Bone marrow (tissue), 2 donors: ENCODE measurements at regions not wholly inside any gene's neighbourhood (a gene's known extent, or its start where the extent isn't known, plus 50 kb on each side); places are given as distances from the start of the nearest gene placed in this dataset.
"Not testable (repeated sequence)": the region's sequence is repeated elsewhere in the genome, so short reads cannot be mapped to it uniquely, and the experiment has no call there.

Experiments
- DNase-seq, 2 donors: peaks; one replicate each; lab custom pipeline; 2025; lab: John Stamatoyannopoulos, UW

DNA sequence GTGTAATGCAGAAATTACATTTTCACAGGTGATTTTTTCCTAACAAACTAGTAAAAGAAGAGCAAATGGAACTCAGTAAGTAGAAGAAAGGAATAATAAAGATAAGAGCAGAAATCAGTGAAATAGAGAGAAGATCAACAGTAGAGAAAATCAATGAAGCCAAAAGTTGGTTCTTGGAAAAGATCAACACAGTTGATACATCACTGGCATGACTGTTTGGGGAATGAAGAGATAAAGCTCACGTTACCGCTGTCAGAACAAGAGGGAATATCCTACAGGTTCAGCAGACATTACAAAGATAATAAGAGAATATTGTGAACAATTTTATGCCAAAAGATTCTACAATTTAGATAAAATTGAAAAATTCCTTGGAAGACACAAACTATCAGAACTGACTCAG lies 146.4 kb downstream of the ACTR3B start:
- DNase-seq = no peak

DNA sequence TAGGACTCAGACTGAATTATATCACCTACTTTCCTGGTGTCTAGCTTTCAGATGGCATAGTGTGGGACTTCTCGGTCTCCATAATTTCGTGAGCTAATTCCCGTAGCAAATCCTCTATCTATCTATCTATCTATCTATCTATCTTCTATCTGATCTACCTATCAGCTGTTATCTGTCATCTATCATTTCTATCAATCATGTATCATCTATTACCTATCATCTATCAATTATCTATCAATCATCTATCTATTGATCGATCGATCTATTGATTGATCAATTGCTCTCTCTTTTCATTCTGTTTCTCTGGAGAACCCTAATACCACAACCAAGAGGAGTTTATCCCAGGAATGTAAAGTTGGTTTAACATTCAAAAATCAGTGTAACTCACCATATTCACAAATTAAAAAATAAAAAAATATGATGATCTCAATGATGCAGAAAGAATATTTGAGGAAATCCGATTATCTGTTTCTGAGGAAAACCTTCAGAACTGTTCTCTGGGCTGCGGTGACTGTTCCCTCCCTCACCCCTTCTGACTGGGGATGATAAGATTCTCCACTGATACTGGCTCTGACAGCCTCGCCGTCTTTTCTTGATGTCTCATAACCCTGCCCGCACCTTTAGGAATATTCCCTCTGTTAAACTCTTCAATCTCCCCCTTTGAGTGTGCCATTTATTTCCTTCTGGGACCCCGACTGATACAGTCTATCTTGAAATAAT lies 147.7 kb downstream of the ACTR3B start:
- DNase-seq = no peak

DNA sequence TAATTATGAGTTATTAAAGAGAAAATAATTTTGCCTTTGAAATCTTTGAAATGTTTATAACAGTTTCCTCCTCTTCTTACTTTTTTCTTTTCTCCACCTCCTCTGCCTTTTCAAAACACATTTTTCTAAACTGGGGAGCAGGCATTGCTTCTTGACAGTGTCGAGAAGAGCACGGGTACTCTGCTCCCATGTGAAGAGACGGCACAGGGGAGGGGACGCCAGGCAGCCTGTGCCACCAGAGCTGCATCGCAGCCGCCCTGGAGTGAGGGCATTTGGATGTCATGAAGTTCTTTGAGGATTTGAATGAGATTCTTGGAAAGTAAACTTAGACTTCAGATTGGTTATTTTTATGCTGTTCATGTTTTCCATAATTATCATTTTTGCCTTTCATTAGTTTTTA lies 149.7 kb downstream of the ACTR3B start:
- DNase-seq = no peak

DNA sequence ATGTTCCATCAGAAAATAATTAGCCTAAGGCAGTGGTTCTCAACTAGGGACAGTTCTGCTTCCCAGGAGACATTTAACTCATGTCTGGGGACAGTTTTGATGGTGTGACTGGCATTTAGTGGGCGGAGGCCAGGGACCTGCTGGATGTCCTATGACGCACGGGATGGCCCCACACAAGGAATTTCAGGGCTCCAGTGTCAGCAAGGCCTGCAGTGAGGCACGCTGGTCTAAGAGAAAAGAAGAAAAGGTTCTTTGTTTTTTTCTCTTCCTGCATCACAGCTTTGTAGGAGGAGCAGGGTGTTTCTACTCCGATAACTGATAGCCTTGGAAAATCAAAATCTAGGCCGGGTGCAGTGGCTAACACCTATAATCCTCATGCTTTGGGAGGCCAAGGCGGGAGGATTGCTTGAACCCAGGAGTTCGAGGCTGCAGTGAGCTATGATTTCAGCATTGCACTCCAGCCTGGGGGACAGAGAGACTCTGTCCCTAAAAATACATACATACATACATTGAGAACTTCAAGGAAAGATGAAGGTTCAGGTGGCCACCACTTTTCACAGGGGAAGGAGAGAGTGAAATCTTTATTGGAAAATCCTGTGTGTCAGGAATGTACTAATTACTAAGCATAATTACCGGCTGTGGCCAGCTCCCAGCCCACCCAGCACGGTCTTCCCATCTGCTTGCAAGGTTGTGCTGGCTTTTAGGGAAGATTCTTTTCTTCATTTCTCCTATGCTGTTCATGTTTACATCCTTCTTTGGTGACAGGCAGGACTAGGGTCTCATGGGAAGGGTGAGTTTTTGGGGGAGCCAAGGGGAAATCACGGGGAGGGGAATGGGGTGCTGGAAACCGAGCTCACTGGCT lies 150.4 kb downstream of the ACTR3B start:
- no peak for DNase-seq

DNA sequence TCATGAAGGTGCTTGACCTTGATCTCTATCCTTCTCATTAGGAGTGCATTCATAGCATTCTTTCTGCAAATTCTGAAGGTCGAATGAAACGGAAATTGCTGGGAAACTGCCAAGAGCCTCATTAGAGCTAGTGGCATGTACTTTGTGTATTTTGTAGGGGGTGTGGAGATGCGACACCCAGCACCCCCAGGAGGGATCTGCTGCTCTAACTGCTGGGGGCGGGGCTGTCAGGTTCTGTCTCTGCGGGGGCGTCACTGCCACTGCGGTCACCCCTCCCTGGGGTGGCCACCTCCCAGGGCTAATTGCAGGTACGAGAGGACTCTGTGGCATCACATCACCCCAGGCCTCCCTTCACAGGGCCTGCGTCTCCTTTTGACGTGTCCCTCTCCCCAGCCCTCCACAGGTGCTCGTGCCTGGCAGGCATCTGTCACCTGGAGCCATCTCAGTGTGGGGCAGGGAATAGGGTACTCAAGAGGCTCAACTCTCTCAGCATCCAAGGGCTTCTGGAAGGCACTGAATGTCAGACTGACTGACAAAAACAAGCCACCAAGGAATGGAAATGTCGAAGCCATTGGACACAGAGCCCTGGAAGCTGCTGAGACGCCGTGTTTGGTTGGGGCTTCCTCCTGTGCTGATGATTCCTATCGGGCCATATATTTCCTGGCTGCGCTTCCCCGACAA lies 151.1 kb downstream of the ACTR3B start:
- no peak for DNase-seq

DNA sequence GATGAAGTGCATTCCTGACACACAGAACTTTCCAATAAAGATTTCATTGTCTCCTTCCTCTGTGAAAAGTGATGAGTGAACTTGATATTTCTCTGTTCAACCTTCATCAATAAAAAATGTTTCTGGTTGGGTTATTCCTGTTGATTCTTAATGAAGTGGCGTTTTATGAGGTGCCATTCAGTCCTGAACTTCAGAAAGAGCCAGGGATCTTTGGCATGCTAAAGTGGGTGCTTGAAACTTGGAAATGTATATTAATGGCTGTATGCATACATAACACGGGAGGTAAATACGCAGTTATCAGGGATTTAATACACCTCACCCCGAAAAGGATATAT lies 151.6 kb downstream of the ACTR3B start:
- no peak for DNase-seq

DNA sequence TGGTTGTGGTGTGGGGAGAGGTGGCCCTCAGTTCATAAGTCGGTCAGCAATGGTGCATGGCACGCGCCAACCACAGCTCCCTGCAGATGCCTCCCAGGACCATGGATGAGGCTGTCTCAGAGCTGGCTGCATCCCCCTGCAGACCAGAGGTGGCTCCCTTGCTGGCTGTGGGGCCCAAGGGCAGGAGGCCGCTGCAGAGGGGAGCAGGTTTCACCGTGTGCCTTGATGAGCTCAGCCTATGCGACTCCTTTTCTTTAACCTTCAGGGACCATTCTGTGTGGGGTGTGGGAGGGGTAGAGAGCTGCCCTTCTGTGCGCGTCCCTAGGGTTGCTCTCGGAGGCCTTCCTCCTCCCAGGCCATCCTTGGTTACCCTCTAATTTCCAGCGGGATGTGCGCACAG lies 152.4 kb downstream of the ACTR3B start:
- DNase-seq = no peak

DNA sequence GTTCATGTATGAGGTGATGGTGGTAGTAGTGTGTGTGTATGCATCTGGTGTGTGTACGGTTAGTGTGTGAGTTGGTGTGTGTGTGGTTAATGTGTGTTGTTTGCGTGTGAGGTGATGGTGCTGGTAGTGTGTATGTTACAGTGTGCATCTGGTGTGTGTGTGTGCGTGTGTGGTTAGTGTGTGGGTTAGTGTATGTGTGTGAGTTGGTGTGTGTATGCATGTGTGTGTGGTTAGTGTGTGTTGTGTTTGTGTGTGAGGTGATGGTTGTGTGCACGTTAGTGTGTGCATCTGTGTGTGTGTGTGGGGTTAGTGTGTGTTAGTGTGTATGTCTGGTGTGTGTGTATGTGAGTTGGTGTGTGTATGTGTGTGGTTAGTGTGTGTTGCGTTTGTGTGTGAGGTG lies 153.0 kb downstream of the ACTR3B start:
- DNase-seq = no peak

DNA sequence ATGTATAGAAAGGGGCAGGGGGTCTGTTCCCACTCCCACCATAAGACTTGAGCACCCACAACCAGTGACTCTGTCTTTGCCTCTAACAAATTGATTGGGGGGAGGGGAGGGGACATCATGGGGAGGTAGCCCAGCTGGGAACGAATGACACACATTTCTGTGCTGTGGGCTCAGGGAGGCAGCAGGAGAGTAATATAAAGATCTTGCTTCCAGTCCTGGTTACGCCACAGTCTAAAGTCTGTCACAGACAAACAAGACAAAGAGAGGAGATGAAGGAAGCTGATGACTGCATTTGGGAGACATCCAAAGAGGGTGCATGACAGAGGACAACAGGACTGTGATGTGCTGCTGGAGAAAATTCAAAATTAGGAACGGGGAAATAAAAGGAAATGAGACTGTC lies 153.9 kb downstream of the ACTR3B start:
- no peak for DNase-seq

DNA sequence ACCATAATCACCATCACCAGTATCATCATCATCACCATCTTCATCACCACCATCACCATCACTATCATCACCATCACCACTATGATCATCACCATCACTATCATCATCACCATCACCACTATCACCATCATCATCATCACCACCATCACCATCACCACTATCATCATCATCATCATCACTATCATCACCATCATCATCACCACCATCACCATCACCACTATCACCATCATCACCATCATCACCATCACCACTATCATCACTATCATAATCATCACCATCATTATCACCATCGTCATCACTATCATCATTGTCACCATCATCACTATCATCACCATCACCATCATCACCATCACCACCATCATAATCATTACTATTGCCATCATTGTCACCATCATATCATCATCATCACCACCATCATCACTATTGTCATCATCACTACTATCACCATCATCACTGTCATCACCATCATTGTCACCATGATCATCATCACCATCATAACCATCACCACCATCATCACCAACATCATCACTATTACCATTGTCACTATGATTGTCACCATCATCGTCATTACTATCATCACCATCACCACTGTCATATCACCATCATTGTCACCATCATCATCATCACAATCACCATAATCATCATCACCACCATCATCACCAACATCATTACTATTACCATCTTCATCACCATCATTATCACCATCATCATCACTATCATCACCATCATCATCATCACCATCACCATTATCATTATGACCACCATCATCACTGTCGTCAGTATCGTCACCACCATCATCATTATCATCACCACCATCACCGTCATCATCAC lies 154.7 kb downstream of the ACTR3B start:
- DNase-seq = no peak

DNA sequence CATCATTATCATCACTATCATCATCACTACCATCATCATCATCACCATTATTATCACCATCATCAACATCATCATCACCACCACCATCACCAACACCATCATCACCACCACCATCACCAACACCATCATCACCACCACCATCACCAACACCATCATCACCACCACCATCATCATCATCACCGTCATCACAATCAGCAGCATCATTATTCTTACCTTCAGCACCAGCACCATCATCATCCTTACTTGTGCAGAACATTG lies 155.2 kb downstream of the ACTR3B start:
- not testable (repeated sequence) for DNase-seq

DNA sequence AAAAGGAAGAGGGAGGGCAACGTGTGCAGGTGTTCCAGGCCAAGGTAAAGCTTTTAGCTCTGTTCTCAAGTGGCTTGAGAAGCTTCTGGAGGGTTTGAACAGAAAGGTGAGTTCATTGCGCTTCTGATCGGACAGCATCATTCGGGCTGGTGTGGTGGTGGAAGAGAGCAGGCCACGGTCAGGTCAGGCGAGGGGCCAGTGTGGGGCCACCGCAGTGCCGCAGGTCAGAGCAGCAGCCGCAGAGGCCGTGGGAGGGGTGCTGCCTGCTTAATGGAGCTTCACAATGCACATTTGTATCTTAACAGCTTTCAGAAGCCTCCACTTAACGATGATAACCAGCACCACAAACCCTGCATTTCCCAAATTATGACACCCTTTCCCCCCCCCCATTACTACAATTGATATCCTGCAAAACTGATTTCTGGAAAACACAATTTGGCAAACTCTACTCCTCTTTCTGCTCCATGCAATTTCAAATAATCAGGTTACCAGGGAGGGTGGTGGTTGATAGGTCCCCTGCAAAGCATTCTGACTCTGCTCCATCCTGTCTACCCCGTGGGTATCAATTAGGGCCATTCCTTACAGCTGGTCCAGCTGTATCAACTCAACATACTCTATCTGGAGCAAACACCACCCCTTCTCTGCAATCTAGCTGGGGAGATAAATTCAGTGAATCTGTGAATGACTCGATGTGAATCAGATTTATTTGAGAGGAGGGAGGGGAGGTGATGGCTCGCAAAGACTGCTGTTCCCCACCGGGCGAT lies 162.9 kb downstream of the ACTR3B start:
- DNase-seq = no peak

DNA sequence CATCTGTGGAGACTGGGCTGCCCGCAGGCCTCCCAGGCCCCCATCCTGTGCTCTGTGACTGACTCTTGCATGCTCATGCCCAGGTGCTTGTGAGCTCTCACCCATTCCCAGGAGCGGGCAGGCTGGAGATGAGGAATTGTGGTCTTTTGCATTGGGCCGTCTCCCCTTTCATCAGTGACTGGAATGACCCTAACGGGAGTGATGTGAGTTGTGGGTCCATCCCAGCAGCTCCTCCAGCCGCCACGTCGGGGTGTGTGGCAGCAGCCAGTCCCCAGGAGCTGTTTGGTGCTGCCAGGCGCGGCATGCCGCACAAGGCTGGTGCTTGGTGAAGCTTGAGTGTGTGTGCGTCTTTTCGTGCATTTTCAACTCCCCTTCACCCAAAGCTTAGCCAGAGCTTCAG lies 164.2 kb downstream of the ACTR3B start:
- no peak for DNase-seq

DNA sequence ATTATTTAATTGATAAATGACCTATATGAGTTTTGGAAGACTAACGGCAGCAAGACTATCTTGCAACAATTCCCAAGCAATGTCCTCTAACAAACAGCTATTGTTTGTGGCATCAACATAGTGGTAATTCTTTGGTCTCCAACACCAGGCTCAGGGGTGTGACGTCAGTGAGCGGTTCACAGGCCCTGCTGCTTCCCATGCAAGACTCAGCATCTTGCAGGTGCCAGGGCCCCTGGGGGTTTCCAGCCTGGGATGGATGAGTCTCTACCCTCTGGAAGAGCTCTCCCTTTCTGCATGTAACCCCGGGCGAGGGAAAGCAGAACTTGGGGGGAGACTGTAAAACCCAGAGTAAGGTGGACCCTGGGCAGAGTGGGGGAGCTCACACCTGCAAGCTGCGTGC lies 164.7 kb downstream of the ACTR3B start:
- no peak for DNase-seq

DNA sequence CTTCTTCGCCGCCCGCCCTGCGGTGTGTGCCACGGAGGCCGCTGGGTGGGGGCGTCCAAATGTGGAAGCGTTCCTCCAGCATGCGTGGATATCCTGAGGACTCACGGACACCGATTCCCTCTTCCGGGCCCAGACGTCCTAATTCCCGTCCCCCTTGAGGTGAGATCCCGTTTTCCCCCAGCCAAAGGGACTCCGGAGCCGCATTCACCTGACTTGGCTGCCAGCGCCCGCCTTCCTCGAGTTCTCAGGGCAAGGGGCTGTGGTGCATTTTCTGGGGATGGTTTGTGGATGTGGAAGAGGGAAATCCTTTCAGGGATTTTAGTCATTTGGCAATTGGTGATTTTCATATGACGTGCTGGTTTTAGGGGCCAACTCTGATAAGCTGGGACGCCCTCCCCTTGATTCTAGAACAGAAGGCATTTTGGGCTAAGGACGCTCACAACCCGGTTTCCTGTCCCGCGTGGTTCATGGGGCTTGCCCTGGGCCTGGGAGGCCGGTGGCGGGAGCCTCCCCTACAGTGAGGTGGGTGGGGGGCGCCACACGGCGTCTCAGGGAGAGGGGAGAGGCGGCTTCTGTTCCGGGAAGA lies 165.4 kb downstream of the ACTR3B start:
- DNase-seq = no peak

DNA sequence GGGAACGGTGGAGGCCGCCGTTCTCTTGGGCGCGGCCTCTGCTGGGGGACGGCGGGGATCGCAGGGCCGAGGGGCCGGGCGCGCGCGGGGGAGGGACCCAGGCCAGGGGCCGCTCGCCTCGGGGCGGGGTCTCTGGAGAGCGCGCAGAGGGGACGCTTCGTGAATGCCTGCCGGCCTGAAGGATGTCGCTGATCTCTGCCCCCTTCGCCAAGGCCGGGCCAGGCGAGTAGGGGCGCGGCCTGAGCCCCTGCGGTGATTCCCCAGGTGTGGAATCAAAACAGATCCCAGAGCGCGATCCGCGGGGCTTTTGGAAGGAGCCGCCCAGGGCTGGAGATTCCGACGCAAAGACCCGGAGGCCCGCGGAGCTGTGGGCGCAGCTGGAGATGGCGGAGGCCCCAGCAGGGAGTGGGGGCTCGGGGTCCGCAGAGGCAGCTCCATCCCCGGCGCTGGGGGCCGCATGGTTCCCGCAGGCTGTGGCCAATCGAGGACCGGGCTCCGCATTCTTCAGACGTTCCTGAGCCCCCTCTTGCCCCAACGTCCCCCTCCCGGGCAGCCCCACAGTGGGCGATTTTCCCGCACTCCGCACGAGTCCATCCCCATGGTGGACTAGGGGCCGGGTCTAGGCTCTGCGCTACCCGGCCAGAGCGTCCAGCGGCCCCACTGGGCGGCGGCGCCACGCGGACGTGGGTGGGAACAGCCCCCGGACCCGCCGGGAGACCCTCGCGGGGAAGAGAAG lies 166.0 kb downstream of the ACTR3B start:
- no peak for DNase-seq

DNA sequence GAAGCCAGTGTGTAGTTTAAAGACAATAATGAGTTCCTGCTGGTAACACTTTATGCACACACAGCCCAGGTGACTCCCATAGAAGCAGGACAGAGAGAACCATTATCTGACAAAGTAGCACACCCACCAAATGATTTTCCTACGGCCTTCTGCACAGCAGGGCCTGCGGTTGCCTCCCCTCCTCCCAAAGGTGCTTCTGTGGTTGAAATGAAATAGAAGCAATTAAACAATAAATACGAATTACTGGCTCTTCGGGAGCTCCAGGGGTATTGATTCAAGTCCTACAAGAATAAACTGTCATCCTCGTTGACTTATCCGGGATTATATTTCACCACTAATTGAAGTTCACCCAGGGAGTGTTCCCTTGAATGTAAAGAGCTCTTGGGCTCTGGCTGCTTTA lies 172.1 kb downstream of the ACTR3B start:
- no peak for DNase-seq

DNA sequence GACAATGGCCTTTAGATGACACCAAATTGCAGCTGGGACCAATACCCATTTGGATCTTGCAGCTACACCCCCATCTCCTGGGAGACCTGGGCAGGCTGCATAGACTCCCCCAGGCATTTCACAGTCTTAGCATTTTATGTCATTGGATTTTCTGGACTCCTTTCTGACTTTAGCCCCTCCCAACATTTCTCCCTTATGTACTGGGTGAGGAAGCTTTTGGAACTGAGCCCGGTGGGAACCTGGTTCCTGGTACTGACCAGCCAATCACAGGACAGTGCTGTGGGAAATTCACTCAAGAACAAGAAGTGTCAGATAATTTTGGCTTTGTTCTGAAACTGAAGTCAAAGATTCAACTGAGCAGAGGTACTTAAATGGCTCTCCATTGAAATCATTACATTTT lies 177.7 kb downstream of the ACTR3B start:
- no peak for DNase-seq

DNA sequence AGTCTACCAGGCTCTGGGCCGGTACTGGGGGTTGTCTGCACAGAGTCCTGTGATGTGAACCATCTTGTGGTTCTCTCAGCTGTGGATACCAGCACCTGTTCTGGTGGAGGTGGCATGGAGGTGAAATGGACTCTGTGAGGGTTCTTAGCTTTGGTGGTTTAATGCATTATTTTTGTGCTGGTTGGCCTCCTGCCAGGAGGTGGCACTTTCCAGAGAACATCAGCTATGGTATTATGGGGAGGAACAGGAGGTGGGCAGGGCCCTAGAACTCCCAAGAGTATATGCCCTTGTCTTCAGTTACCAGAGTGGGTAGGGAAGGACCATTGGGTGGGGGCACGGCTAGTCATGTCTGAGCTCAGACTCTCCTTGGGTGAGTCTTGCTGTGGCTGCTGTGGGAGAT lies 187.1 kb downstream of the ACTR3B start:
- DNase-seq = not testable (repeated sequence)

DNA sequence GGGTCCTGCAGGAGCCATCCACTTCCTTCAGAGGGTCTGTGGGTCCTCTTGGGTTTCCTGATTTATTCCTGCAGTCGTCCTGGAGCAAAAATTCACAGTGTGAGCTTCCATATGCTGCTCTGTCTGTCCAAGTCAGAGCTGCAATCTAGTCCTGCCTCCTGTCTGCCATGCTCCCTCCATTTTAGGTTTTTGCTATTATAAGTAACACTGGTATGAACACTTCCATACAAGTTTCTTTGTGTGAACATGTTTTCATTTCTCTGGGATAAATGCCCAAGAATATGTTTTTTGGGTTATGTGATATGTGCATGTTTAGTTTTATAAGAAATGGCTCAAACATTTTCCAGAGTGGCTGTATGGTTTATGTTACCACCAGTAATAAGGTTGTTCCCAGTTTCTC lies 188.1 kb downstream of the ACTR3B start:
- DNase-seq = no peak

DNA sequence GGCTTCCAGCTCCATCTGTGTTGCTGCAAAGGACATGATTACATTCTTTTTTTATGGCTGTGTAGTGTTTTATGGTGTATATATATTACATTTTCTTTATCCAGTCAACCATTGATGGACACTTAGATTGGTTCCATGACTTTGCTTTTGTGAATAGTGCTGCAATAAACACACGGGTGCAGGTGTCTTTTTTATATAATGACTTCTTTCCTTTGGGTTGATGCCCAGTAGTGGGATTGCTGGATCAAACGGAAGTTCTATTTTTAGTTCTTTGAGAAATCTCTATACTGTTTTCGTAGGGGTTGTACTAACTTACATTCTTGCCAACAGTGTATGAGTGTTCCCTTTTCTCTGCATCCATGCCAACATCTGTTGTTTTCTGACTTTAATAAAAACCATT lies 189.7 kb downstream of the ACTR3B start:
- no peak for DNase-seq
